Mononuclear cell (primary cell): ENCODE measurements at regions not wholly inside any gene's neighbourhood (a gene's known extent, or its start where the extent isn't known, plus 50 kb on each side); places are given as distances from the start of the nearest gene placed in this dataset.
"Not testable (repeated sequence)": the region's sequence is repeated elsewhere in the genome, so short reads cannot be mapped to it uniquely, and the experiment has no call there.

Source experiments
- H3K27me3 ChIP-seq: 2 replicates; pipeline ENCODE4 v1.6.0; 2011; ENCODE audit warnings: low read length, control low read depth; ENCODE audit not compliant: insufficient read depth
- H3K4me1 ChIP-seq: 2 replicates; pipeline ENCODE4 v1.5.1; 2011; ENCODE audit warnings: mild to moderate bottlenecking, low read length, control low read depth; ENCODE audit not compliant: insufficient read depth
- H3K4me3 ChIP-seq: 2 replicates; pipeline ENCODE4 v1.5.1; 2011; ENCODE audit warnings: mild to moderate bottlenecking, low read length, moderate library complexity
- H3K9me3 ChIP-seq: 2 replicates; pipeline ENCODE4 v1.5.1; 2011; ENCODE audit warnings: low read depth, mild to moderate bottlenecking, control low read depth, low read length

- Histone ChIP-seq H3K9me3 (no peaks in the 10 kb centered on the region), H3K27me3 (peaks cover 14% of the 10 kb centered on the region), H3K4me3 (no peak overlapping the region), H3K4me1 (peaks cover 17% of the 10 kb centered on the region)
Observed at GRCh38 chr10:26621243-26621888, 76.1 kb upstream of the PDSS1 start.

GRCh38 chr10:26621889-26622711 is 75.4 kb upstream of the PDSS1 start:
- Histone ChIP-seq H3K4me3 (peak overlapping the region; percentile 35), H3K27me3 (peaks cover 14% of the 10 kb centered on the region), H3K9me3 (no peaks in the 10 kb centered on the region), H3K4me1 (peaks cover 17% of the 10 kb centered on the region)

- peak overlapping the region; percentile 35 for H3K4me3 ChIP-seq
- H3K4me1 ChIP-seq = peaks cover 17% of the 10 kb centered on the region
- peaks cover 14% of the 10 kb centered on the region for H3K27me3 ChIP-seq
- no peaks in the 10 kb centered on the region for H3K9me3 ChIP-seq
Observed at GRCh38 chr10:26622891-26623290, 74.6 kb upstream of the PDSS1 start.

- H3K27me3 ChIP-seq = peaks cover 14% of the 10 kb centered on the region
- H3K4me1 ChIP-seq = peaks cover 21% of the 10 kb centered on the region
- H3K4me3 ChIP-seq = no peak overlapping the region
- H3K9me3 ChIP-seq = no peaks in the 10 kb centered on the region
Observed at GRCh38 chr10:26624006-26624405, 73.5 kb upstream of the PDSS1 start.

- Histone ChIP-seq H3K27me3 (peaks cover 14% of the 10 kb centered on the region), H3K4me1 (peaks cover 21% of the 10 kb centered on the region), H3K4me3 (no peak overlapping the region), H3K9me3 (no peaks in the 10 kb centered on the region)
Observed at GRCh38 chr10:26626066-26626465, 71.4 kb upstream of the PDSS1 start.

- Histone ChIP-seq H3K27me3 (peaks cover 14% of the 10 kb centered on the region), H3K9me3 (no peaks in the 10 kb centered on the region), H3K4me3 (no peak overlapping the region), H3K4me1 (peaks cover 13% of the 10 kb centered on the region)
Observed at GRCh38 chr10:26627324-26627723, 70.2 kb upstream of the PDSS1 start.

GRCh38 chr10:26628395-26628794 is 69.1 kb upstream of the PDSS1 start:
- H3K4me1 ChIP-seq = peaks cover 4% of the 10 kb centered on the region

GRCh38 chr10:26632171-26632570 is 65.3 kb upstream of the PDSS1 start:
- H3K4me1 ChIP-seq, H3K27me3 ChIP-seq, H3K9me3 ChIP-seq, H3K4me3 ChIP-seq: not testable (repeated sequence)

More at GRCh38 chr10:26628395-26628794, 69.1 kb upstream of the PDSS1 start:
- no peak overlapping the region for H3K4me3 ChIP-seq
- no peaks in the 10 kb centered on the region for H3K9me3 ChIP-seq
- peaks cover 7% of the 10 kb centered on the region for H3K27me3 ChIP-seq

- not testable (repeated sequence) for H3K27me3 ChIP-seq, H3K4me3 ChIP-seq, H3K9me3 ChIP-seq
Observed at GRCh38 chr10:26634111-26634510, 63.4 kb upstream of the PDSS1 start.

GRCh38 chr10:26637521-26638275 is 59.8 kb upstream of the PDSS1 start:
- Histone ChIP-seq H3K4me1 (no peaks in the 10 kb centered on the region), H3K9me3 (no peaks in the 10 kb centered on the region), H3K4me3 (no peak overlapping the region)

More at GRCh38 chr10:26634111-26634510, 63.4 kb upstream of the PDSS1 start:
- H3K4me1 ChIP-seq = not testable (repeated sequence)

GRCh38 chr10:26640391-26640790 is 57.1 kb upstream of the PDSS1 start:
- no peaks in the 10 kb centered on the region for H3K27me3 ChIP-seq
- no peak overlapping the region for H3K4me3 ChIP-seq
- no peaks in the 10 kb centered on the region for H3K9me3 ChIP-seq
- H3K4me1 ChIP-seq = no peaks in the 10 kb centered on the region

More at GRCh38 chr10:26637521-26638275, 59.8 kb upstream of the PDSS1 start:
- no peaks in the 10 kb centered on the region for H3K27me3 ChIP-seq

- Histone ChIP-seq H3K4me1 (peaks cover 8% of the 10 kb centered on the region), H3K4me3 (no peak overlapping the region), H3K27me3 (no peaks in the 10 kb centered on the region), H3K9me3 (no peaks in the 10 kb centered on the region)
Observed at GRCh38 chr10:26642896-26643653, 54.4 kb upstream of the PDSS1 start.

- Histone ChIP-seq H3K27me3 (no peaks in the 10 kb centered on the region), H3K9me3 (no peaks in the 10 kb centered on the region), H3K4me3 (no peak overlapping the region), H3K4me1 (peaks cover 10% of the 10 kb centered on the region)
Observed at GRCh38 chr10:26647602-26648244, 49.8 kb upstream of the PDSS1 start.
